GM23338 (cell line): ENCODE measurements at regions not wholly inside any gene's neighbourhood (a gene's known extent, or its start where the extent isn't known, plus 50 kb on each side); places are given as distances from the start of the nearest gene placed in this dataset.

Source experiments
- ATAC-seq: fragments of 200-7000 bp; cut with Tn5 transposase; 3 replicates; pipeline ENCODE4 v1.9.1; 2020
- DNase-seq: peaks from one replicate; pipeline ENCODE4 v3.0.0-alpha.2; 2015; ENCODE audit warnings: low spot score
- H2AFZ ChIP-seq: fragments of 200-600 bp; sonication (generic); 2 replicates; pipeline ENCODE4 v1.8.0; 2016; ENCODE audit warnings: antibody characterized with exemption, mild to moderate bottlenecking, moderate library complexity
- H3F3A ChIP-seq: fragments of 200-600 bp; sonication (generic); replicated peaks from 2 replicates; pipeline ENCODE4 v1.8.0; 2017; ENCODE audit warnings: antibody characterized with exemption, mixed run types, low read depth
- H3K27ac ChIP-seq: fragments of 200-600 bp; sonication (generic); 2 replicates; pipeline ENCODE4 v1.6.1; 2016; ENCODE audit warnings: low read depth
- H3K27me3 ChIP-seq: fragments of 200-600 bp; sonication (generic); 2 replicates; pipeline ENCODE4 v1.8.0; 2016; ENCODE audit warnings: mild to moderate bottlenecking, mixed run types, moderate library complexity; ENCODE audit not compliant: insufficient read depth
- H3K36me3 ChIP-seq: fragments of 200-600 bp; sonication (generic); 2 replicates; pipeline ENCODE4 v1.8.0; 2016; ENCODE audit warnings: mild to moderate bottlenecking; ENCODE audit not compliant: insufficient read depth
- H3K4me1 ChIP-seq: fragments of 200-600 bp; sonication (generic); 2 replicates; pipeline ENCODE4 v1.8.0; 2016; ENCODE audit warnings: mild to moderate bottlenecking, moderate library complexity; ENCODE audit not compliant: insufficient read depth
- H3K4me2 ChIP-seq: fragments of 200-600 bp; sonication (generic); 2 replicates; pipeline ENCODE4 v1.7.1; 2017; ENCODE audit warnings: mixed run types
- H3K4me3 ChIP-seq: fragments of 200-600 bp; sonication (generic); 2 replicates; pipeline ENCODE4 v1.6.1; 2016; ENCODE audit warnings: mixed run types
- H3K79me2 ChIP-seq: fragments of 200-600 bp; sonication (generic); replicated peaks from 2 replicates; pipeline ENCODE4 v1.8.0; 2017; ENCODE audit warnings: mild to moderate bottlenecking; ENCODE audit not compliant: insufficient read depth
- H3K9me2 ChIP-seq: fragments of 200-600 bp; sonication (generic); 2 replicates; pipeline ENCODE4 v1.8.0; 2017; ENCODE audit not compliant: insufficient read depth
- H4K20me1 ChIP-seq: fragments of 200-600 bp; sonication (generic); replicated peaks from 2 replicates; pipeline ENCODE4 v1.8.0; 2017; ENCODE audit warnings: mild to moderate bottlenecking; ENCODE audit not compliant: insufficient read depth
- H3K27ac Mint-ChIP-seq: 2 replicates; pipeline ENCODE4 v1.8.0; 2020; ENCODE audit warnings: inconsistent platforms, mild to moderate bottlenecking, moderate library complexity, mixed read lengths
- H3K27me3 Mint-ChIP-seq: 3 replicates; pipeline ENCODE4 v1.8.0; 2022; ENCODE audit warnings: low read depth, mild to moderate bottlenecking, moderate library complexity, mixed read lengths, inconsistent platforms; ENCODE audit not compliant: insufficient read depth, poor library complexity
- H3K36me3 Mint-ChIP-seq: 3 replicates; pipeline ENCODE4 v1.8.0; 2021; ENCODE audit warnings: low read depth, mild to moderate bottlenecking, inconsistent platforms, moderate library complexity, mixed read lengths
- H3K4me1 Mint-ChIP-seq: 3 replicates; pipeline ENCODE4 v1.8.0; 2020; ENCODE audit warnings: mild to moderate bottlenecking, inconsistent platforms, mixed read lengths
- H3K4me3 Mint-ChIP-seq: 3 replicates; pipeline ENCODE4 v1.8.0; 2021; ENCODE audit warnings: moderate library complexity, mild to moderate bottlenecking, inconsistent platforms, mixed read lengths
- H3K9me3 Mint-ChIP-seq: 3 replicates; pipeline ENCODE4 v1.8.0; 2020; ENCODE audit warnings: moderate library complexity, mild to moderate bottlenecking, inconsistent platforms, mixed read lengths
- CREB1 ChIP-seq: fragments of 250-450 bp; sonication (Bioruptor Pico); IDR thresholded peaks from 2 replicates; pipeline ENCODE4 v1.5.0; 2020; ENCODE audit warnings: low read depth, mild to moderate bottlenecking, moderate library complexity
- CTCF ChIP-seq, 2 experiments: fragments of 200-600 bp in 1 of 2; sonication (generic) in 1 of 2; conservative IDR thresholded peaks; 2 replicates each; pipeline versions ENCODE4 v1.5.1 to v1.6.1; 2016 to 2017; ENCODE audit warnings: antibody characterized with exemption in 2 of 2, low read depth in 2 of 2, mild to moderate bottlenecking in 2 of 2, moderate library complexity in 1 of 2
- ETS1 ChIP-seq: IDR thresholded peaks from 2 replicates; pipeline ENCODE4 v1.6.1; 2016; ENCODE audit warnings: antibody characterized with exemption
- EZH2 ChIP-seq: fragments of 200-600 bp; sonication (generic); IDR thresholded peaks from one replicate; pipeline ENCODE4 v1.8.0; 2017; ENCODE audit warnings: antibody characterized with exemption, mild to moderate bottlenecking, low read depth; ENCODE audit not compliant: unreplicated experiment
- EZH2phosphoT487 ChIP-seq: fragments of 200-600 bp; sonication (generic); IDR thresholded peaks from one replicate; pipeline ENCODE4 v1.8.1; 2018; ENCODE audit warnings: antibody characterized with exemption; ENCODE audit not compliant: unreplicated experiment
- JUNB ChIP-seq: IDR thresholded peaks from one replicate; pipeline ENCODE4 v1.6.1; 2016; ENCODE audit warnings: antibody characterized with exemption; ENCODE audit not compliant: unreplicated experiment
- NANOG ChIP-seq: IDR thresholded peaks from 2 replicates; pipeline ENCODE4 v1.6.1; 2016; ENCODE audit warnings: antibody characterized with exemption, borderline replicate concordance
- POLR2AphosphoS5 ChIP-seq: IDR thresholded peaks from 2 replicates; pipeline ENCODE4 v1.6.1; 2016; ENCODE audit warnings: antibody characterized with exemption, low read depth
- REST ChIP-seq: IDR thresholded peaks from one replicate; pipeline ENCODE4 v1.6.1; 2018; ENCODE audit warnings: antibody characterized with exemption; ENCODE audit not compliant: unreplicated experiment
- STAT1 ChIP-seq: IDR thresholded peaks from one replicate; pipeline ENCODE4 v1.6.1; 2016; ENCODE audit warnings: antibody characterized with exemption; ENCODE audit not compliant: unreplicated experiment
- ZNF114 ChIP-seq: fragments of 250-450 bp; sonication (Bioruptor Pico); IDR thresholded peaks from 2 replicates; pipeline ENCODE4 v1.5.0; 2020; ENCODE audit warnings: mild to moderate bottlenecking, moderate library complexity
- ZNF331 ChIP-seq: fragments of 250-450 bp; sonication (Bioruptor Pico); IDR thresholded peaks from 2 replicates; pipeline ENCODE4 v1.5.0; 2020; ENCODE audit warnings: low read depth, mild to moderate bottlenecking, moderate library complexity

- TF ChIP-seq CTCF (conservative IDR thresholded peaks at IDR 0.05; ENCODE audit: low read depth in 2 of 2): no peak
These were observed 736.9 kb upstream of the PRMT6 start (continued) for GRCh38 chr1:106319612-106320011.

GRCh38 chr1:106325600-106325999 is 730.9 kb upstream of the PRMT6 start:
- H2AFZ ChIP-seq: peak overlapping the region; percentile 19; the same call in 1 of the 2 replicates
- H3K27ac ChIP-seq: no peak overlapping the region
- TF ChIP-seq REST: no peak
- no peak for TF ChIP-seq POLR2AphosphoS5
- no peak for TF ChIP-seq CREB1 (CRISPR knock-in tag)
- TF ChIP-seq ETS1: no peak
- TF ChIP-seq JUNB: no peak
- no peak for TF ChIP-seq ZNF114 (CRISPR knock-in tag)
- TF ChIP-seq STAT1: no peak
- no peak for TF ChIP-seq EZH2phosphoT487
- TF ChIP-seq ZNF331 (CRISPR knock-in tag): no peak
- no peak for TF ChIP-seq EZH2
- TF ChIP-seq NANOG: no peak
- no peak for TF ChIP-seq CTCF (conservative IDR thresholded peaks at IDR 0.05; ENCODE audit: low read depth in 2 of 2)
- no peak overlapping the region for H3K27ac Mint-ChIP-seq
- no peak overlapping the region for H3K4me3 ChIP-seq
- H3K79me2 ChIP-seq: no peaks in the 10 kb centered on the region
- peaks cover 3% of the 10 kb centered on the region; the same call in 2 of the 3 replicates for H3K4me1 Mint-ChIP-seq
- H3K4me2 ChIP-seq: no peak overlapping the region
- H3K9me2 ChIP-seq: no peaks in the 10 kb centered on the region
- H3K36me3 ChIP-seq: no peaks in the 10 kb centered on the region
- peaks cover 1% of the 10 kb centered on the region; the same call in 1 of the 3 replicates for H3K9me3 Mint-ChIP-seq
- H3K36me3 Mint-ChIP-seq: no peaks in the 10 kb centered on the region
- DNase-seq (peak; percentile 1), ATAC-seq (no peak)
- H3K4me1 ChIP-seq: no peaks in the 10 kb centered on the region
- H3K27me3 ChIP-seq: no peaks in the 10 kb centered on the region
- H3F3A ChIP-seq: no peaks in the 10 kb centered on the region
- H3K4me3 Mint-ChIP-seq: no peak overlapping the region
- peaks cover 1% of the 10 kb centered on the region for H3K27me3 Mint-ChIP-seq
- no peaks in the 10 kb centered on the region for H4K20me1 ChIP-seq
